ENCODE measurements at regions not wholly inside any gene's neighbourhood (a gene's known extent, or its start where the extent isn't known, plus 50 kb on each side); places are given as distances from the start of the nearest gene placed in this dataset.

DNA sequence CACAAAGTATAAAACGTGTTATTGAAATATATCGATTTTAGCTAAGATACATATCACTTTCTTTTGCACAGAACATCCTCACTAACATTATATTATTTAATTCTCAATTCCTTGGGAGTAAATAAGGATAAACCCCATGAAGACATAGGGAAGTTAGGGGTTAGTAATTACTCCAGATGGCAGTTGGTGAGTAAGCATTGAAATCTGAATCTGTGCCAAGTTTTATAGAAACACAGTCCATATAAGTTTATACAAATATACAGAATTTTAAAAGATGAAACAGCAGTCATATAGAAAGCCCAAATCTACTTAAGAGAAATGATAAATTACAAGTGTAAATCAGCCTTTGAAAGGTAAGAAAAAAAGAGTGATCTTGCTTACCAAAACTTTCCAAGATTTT, 200.4 kb upstream of the SYT10 start:
- CTCF ChIA-PET, result no interaction called here
- DNase-seq (no peak), ATAC-seq (no peak)
- H3K27ac ChIP-seq (ENCODE audit: low read length), result no peak overlapping the region
- no peak overlapping the region for H3K4me3 ChIP-seq (ENCODE audit: low read length)
- no peaks in the 10 kb centered on the region for H3K36me3 ChIP-seq (ENCODE audit: low read depth, low read length)
- no TSS peak for BruUV-seq (replicated peaks)
- H3K79me2 ChIP-seq (ENCODE audit: low read length), result no peaks in the 10 kb centered on the region
- H2AFZ ChIP-seq (ENCODE audit: low read length), result no peak overlapping the region
- TF ChIP-seq EZH2 (IDR thresholded peaks at IDR 0.05; ENCODE audit: low read length, unreplicated experiment), result no peak
- no peak for TF ChIP-seq CTCF (conservative IDR thresholded peaks at IDR 0.05; ENCODE audit: low read depth, low read length)
- no peak for TF ChIP-seq EZH2phosphoT487 (IDR thresholded peaks at IDR 0.05; ENCODE audit: borderline replicate concordance, low read length)
- no peaks in the 10 kb centered on the region for H3K27me3 ChIP-seq (ENCODE audit: low read length)
- intact Hi-C loops (cut with micrococcal nuclease), result no loop called here
- no peaks in the 10 kb centered on the region for H3K4me1 ChIP-seq (ENCODE audit: insufficient read depth, low read length)
- no peaks in the 10 kb centered on the region for H3K9me2 ChIP-seq (replicated peaks; ENCODE audit: low read length)
- H3K9ac ChIP-seq (ENCODE audit: low read length), result no peak overlapping the region
- no peaks in the 10 kb centered on the region for H3F3A ChIP-seq (ENCODE audit: low read length, unreplicated experiment)
- H4K20me1 ChIP-seq (ENCODE audit: low read length), result no peaks in the 10 kb centered on the region
- POLR2A ChIA-PET (ENCODE audit: unreplicated experiment), result no interaction called here
- no peak overlapping the region for H3K4me2 ChIP-seq (ENCODE audit: low read length)
- H3K9me3 ChIP-seq (ENCODE audit: low read length), result no peaks in the 10 kb centered on the region

DNA sequence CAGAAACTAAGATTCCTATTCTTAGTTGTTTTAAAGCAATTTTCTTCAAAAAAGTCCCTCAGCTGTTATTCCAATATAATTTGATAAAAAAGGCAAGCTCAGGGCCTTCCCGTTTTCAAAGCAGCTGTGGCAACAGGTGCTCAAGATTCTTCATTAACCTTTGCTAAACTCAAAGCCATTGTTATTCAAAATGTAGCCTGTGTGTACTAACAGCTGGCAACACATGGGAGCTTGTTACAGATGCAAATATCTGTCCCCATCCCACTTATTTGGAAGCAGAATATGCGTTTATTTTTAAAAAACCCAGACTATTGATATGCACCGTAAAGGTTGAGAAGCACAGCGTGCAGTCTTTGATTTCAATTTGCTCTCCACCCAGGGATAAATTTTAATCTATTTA, 210.4 kb upstream of the SYT10 start:
- TF ChIP-seq CTCF (conservative IDR thresholded peaks at IDR 0.05; ENCODE audit: low read depth, low read length) (no peak), EZH2 (IDR thresholded peaks at IDR 0.05; ENCODE audit: low read length, unreplicated experiment) (no peak), EZH2phosphoT487 (IDR thresholded peaks at IDR 0.05; ENCODE audit: borderline replicate concordance, low read length) (no peak)
- no peak for ATAC-seq
- Histone ChIP-seq H3K9me2 (replicated peaks; ENCODE audit: low read length) (no peaks in the 10 kb centered on the region), H3K79me2 (ENCODE audit: low read length) (no peaks in the 10 kb centered on the region), H3K36me3 (ENCODE audit: low read depth, low read length) (no peaks in the 10 kb centered on the region), H3K27ac (ENCODE audit: low read length) (no peak overlapping the region), H4K20me1 (ENCODE audit: low read length) (no peaks in the 10 kb centered on the region), H3K4me3 (ENCODE audit: low read length) (no peak overlapping the region), H3F3A (ENCODE audit: low read length, unreplicated experiment) (no peaks in the 10 kb centered on the region), H3K27me3 (ENCODE audit: low read length) (no peaks in the 10 kb centered on the region), H3K4me2 (ENCODE audit: low read length) (no peak overlapping the region), H2AFZ (ENCODE audit: low read length) (no peak overlapping the region), H3K9ac (ENCODE audit: low read length) (no peak overlapping the region), H3K4me1 (ENCODE audit: insufficient read depth, low read length) (no peaks in the 10 kb centered on the region), H3K9me3 (ENCODE audit: low read length) (no peaks in the 10 kb centered on the region)
- POLR2A ChIA-PET (ENCODE audit: unreplicated experiment), result no interaction called here
- intact Hi-C loops (cut with micrococcal nuclease), result no loop called here
- BruUV-seq (replicated peaks), result no TSS peak
- no peak for DNase-seq
- CTCF ChIA-PET, result no interaction called here

GRCh38 chr12:33650832-33651231, 211.2 kb upstream of the SYT10 start:
- BruUV-seq (replicated peaks), result no TSS peak
- no peaks in the 10 kb centered on the region for H3K9me3 ChIP-seq (ENCODE audit: low read length)
- no peak overlapping the region for H3K4me3 ChIP-seq (ENCODE audit: low read length)
- POLR2A ChIA-PET (ENCODE audit: unreplicated experiment), result no interaction called here
- H3K9ac ChIP-seq (ENCODE audit: low read length), result no peak overlapping the region
- ATAC-seq (no peak), DNase-seq (no peak)
- H3K4me1 ChIP-seq (ENCODE audit: insufficient read depth, low read length), result no peaks in the 10 kb centered on the region
- H3K27ac ChIP-seq (ENCODE audit: low read length), result no peak overlapping the region
- no peaks in the 10 kb centered on the region for H3F3A ChIP-seq (ENCODE audit: low read length, unreplicated experiment)
- CTCF ChIA-PET, result no interaction called here
- no peak for TF ChIP-seq EZH2 (IDR thresholded peaks at IDR 0.05; ENCODE audit: low read length, unreplicated experiment)
- TF ChIP-seq EZH2phosphoT487 (IDR thresholded peaks at IDR 0.05; ENCODE audit: borderline replicate concordance, low read length), result no peak
- no peak for TF ChIP-seq CTCF (conservative IDR thresholded peaks at IDR 0.05; ENCODE audit: low read depth, low read length)
- no peaks in the 10 kb centered on the region for H3K9me2 ChIP-seq (replicated peaks; ENCODE audit: low read length)
- intact Hi-C loops (cut with micrococcal nuclease), result no loop called here
- no peak overlapping the region for H2AFZ ChIP-seq (ENCODE audit: low read length)
- H3K27me3 ChIP-seq (ENCODE audit: low read length), result no peaks in the 10 kb centered on the region
- no peaks in the 10 kb centered on the region for H4K20me1 ChIP-seq (ENCODE audit: low read length)
- no peaks in the 10 kb centered on the region for H3K79me2 ChIP-seq (ENCODE audit: low read length)
- no peaks in the 10 kb centered on the region for H3K36me3 ChIP-seq (ENCODE audit: low read depth, low read length)
- no peak overlapping the region for H3K4me2 ChIP-seq (ENCODE audit: low read length)

All from PC-3 (cell line).